ENCODE measurements at regions not wholly inside any gene's neighbourhood (a gene's known extent, or its start where the extent isn't known, plus 50 kb on each side); places are given as distances from the start of the nearest gene placed in this dataset.

GRCh38 chr12:93142881-93143280, 213.8 kb upstream of the EEA1 start:
- TF ChIP-seq EZH2phosphoT487 (IDR thresholded peaks at IDR 0.05; ENCODE audit: borderline replicate concordance, low read length): no peak
- TF ChIP-seq, protein P1, sequence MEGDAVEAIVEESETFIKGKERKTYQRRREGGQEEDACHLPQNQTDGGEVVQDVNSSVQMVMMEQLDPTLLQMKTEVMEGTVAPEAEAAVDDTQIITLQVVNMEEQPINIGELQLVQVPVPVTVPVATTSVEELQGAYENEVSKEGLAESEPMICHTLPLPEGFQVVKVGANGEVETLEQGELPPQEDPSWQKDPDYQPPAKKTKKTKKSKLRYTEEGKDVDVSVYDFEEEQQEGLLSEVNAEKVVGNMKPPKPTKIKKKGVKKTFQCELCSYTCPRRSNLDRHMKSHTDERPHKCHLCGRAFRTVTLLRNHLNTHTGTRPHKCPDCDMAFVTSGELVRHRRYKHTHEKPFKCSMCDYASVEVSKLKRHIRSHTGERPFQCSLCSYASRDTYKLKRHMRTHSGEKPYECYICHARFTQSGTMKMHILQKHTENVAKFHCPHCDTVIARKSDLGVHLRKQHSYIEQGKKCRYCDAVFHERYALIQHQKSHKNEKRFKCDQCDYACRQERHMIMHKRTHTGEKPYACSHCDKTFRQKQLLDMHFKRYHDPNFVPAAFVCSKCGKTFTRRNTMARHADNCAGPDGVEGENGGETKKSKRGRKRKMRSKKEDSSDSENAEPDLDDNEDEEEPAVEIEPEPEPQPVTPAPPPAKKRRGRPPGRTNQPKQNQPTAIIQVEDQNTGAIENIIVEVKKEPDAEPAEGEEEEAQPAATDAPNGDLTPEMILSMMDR (IDR thresholded peaks at IDR 0.05; ENCODE audit: low read depth, low read length, poor library complexity, severe bottlenecking): no peak
- H3K4me2 ChIP-seq (ENCODE audit: low read length): no peak overlapping the region
- no peak overlapping the region for H3K27ac ChIP-seq (ENCODE audit: low read depth, low read length)
- H3K9me3 ChIP-seq (ENCODE audit: control insufficient read depth, insufficient read depth, low read length): no peaks in the 10 kb centered on the region
- H3K4me1 ChIP-seq (ENCODE audit: control insufficient read depth, low read length): peaks cover 5% of the 10 kb centered on the region
- H3K9me2 ChIP-seq (replicated peaks; ENCODE audit: control insufficient read depth, low read length): no peaks in the 10 kb centered on the region
- no peaks in the 10 kb centered on the region for H3F3A ChIP-seq (ENCODE audit: control insufficient read depth, insufficient read depth)
- no peaks in the 10 kb centered on the region for H4K20me1 ChIP-seq (ENCODE audit: control insufficient read depth, insufficient read depth, low read depth, low read length)
- H3K79me2 ChIP-seq (ENCODE audit: control insufficient read depth, low read length): no peaks in the 10 kb centered on the region
- no peak overlapping the region for H3K4me3 ChIP-seq (ENCODE audit: low read length)
- no peaks in the 10 kb centered on the region for H3K36me3 ChIP-seq (ENCODE audit: control insufficient read depth, low read length)
- no peaks in the 10 kb centered on the region for H3K27me3 ChIP-seq (ENCODE audit: control insufficient read depth, low read length)

DNA sequence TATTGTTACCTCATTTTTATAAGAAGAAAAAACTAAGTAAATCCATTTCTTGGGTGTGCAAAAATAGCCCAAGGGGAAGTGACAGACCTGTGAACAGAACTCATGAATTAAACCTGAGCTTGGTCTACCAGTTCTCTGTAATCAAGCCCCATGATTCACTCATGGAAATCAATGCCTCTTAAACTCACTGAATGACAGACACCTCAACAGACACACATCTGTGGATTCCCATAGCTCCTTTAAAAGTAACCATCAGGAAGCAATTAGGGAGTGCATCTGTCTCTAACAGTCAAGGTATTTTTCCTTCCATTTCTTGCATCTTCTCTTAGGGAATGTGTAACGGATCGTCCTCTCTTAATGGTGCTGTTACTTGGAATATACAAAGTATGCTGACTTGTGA, 215.0 kb upstream of the EEA1 start:
- no peak overlapping the region for H3K4me2 ChIP-seq (ENCODE audit: low read length)
- H3K4me1 ChIP-seq (ENCODE audit: control insufficient read depth, low read length): peaks cover 2% of the 10 kb centered on the region
- H3K4me3 ChIP-seq (ENCODE audit: low read length): no peak overlapping the region
- H3F3A ChIP-seq (ENCODE audit: control insufficient read depth, insufficient read depth): no peaks in the 10 kb centered on the region
- no peaks in the 10 kb centered on the region for H4K20me1 ChIP-seq (ENCODE audit: control insufficient read depth, insufficient read depth, low read depth, low read length)
- H3K36me3 ChIP-seq (ENCODE audit: control insufficient read depth, low read length): no peaks in the 10 kb centered on the region
- no peaks in the 10 kb centered on the region for H3K27me3 ChIP-seq (ENCODE audit: control insufficient read depth, low read length)
- no peak overlapping the region for H3K27ac ChIP-seq (ENCODE audit: low read depth, low read length)
- no peaks in the 10 kb centered on the region for H3K79me2 ChIP-seq (ENCODE audit: control insufficient read depth, low read length)
- TF ChIP-seq, protein P1 (IDR thresholded peaks at IDR 0.05; ENCODE audit: low read depth, low read length, poor library complexity, severe bottlenecking): no peak
- TF ChIP-seq EZH2phosphoT487 (IDR thresholded peaks at IDR 0.05; ENCODE audit: borderline replicate concordance, low read length): no peak
- no peaks in the 10 kb centered on the region for H3K9me3 ChIP-seq (ENCODE audit: control insufficient read depth, insufficient read depth, low read length)
- no peaks in the 10 kb centered on the region for H3K9me2 ChIP-seq (replicated peaks; ENCODE audit: control insufficient read depth, low read length)

DNA sequence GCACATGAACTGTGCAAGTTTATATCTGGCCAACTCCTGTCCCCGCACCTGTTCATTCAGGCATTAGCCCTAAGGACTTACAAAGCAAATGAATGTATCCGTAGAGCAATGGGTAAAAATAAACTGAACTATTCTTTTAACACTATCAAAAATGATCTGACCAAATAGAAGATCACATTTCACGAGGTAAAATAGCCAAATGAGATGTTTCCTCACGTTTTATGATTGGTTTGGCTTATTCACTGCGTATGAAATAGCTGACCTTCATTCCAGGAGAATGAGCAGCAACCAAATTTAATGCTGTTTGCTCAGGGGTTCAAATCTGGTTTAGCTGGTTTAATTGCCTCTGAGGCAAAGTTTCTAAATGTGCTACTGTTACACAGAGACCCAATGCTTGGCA, 216.0 kb upstream of the EEA1 start:
- no peak for TF ChIP-seq EZH2phosphoT487 (IDR thresholded peaks at IDR 0.05; ENCODE audit: borderline replicate concordance, low read length)
- TF ChIP-seq, protein P1 (IDR thresholded peaks at IDR 0.05; ENCODE audit: low read depth, low read length, poor library complexity, severe bottlenecking): no peak
- no peaks in the 10 kb centered on the region for H3K36me3 ChIP-seq (ENCODE audit: control insufficient read depth, low read length)
- H3F3A ChIP-seq (ENCODE audit: control insufficient read depth, insufficient read depth): no peaks in the 10 kb centered on the region
- no peaks in the 10 kb centered on the region for H4K20me1 ChIP-seq (ENCODE audit: control insufficient read depth, insufficient read depth, low read depth, low read length)
- H3K4me2 ChIP-seq (ENCODE audit: low read length): no peak overlapping the region
- no peak overlapping the region for H3K27ac ChIP-seq (ENCODE audit: low read depth, low read length)
- no peak overlapping the region for H3K4me3 ChIP-seq (ENCODE audit: low read length)
- H3K9me3 ChIP-seq (ENCODE audit: control insufficient read depth, insufficient read depth, low read length): no peaks in the 10 kb centered on the region
- H3K79me2 ChIP-seq (ENCODE audit: control insufficient read depth, low read length): no peaks in the 10 kb centered on the region
- no peaks in the 10 kb centered on the region for H3K9me2 ChIP-seq (replicated peaks; ENCODE audit: control insufficient read depth, low read length)
- H3K4me1 ChIP-seq (ENCODE audit: control insufficient read depth, low read length): no peaks in the 10 kb centered on the region
- no peaks in the 10 kb centered on the region for H3K27me3 ChIP-seq (ENCODE audit: control insufficient read depth, low read length)

All from DOHH2 (cell line).